ENCODE measurements at regions not wholly inside any gene's neighbourhood (a gene's known extent, or its start where the extent isn't known, plus 50 kb on each side); places are given as distances from the start of the nearest gene placed in this dataset.

- Histone ChIP-seq H3K4me1 (peaks cover 5% of the 10 kb centered on the region), H3K4me3 (ENCODE audit: low read depth, low read length) (no peak overlapping the region), H3K36me3 (peaks cover 89% of the 10 kb centered on the region), H3K9me3 (no peaks in the 10 kb centered on the region), H3K27me3 (no peaks in the 10 kb centered on the region)
- TF ChIP-seq CTCF (IDR thresholded peaks at IDR 0.05; ENCODE audit: low read depth, low read length), result no peak
- no peak for DNase-seq
These were observed 136.9 kb downstream of the RWDD3 start for GRCh38 chr1:95370691-95371562.

- Histone ChIP-seq H3K36me3 (peaks cover 89% of the 10 kb centered on the region), H3K4me1 (peaks cover 5% of the 10 kb centered on the region), H3K9me3 (no peaks in the 10 kb centered on the region), H3K27me3 (no peaks in the 10 kb centered on the region), H3K4me3 (ENCODE audit: low read depth, low read length) (no peak overlapping the region)
- DNase-seq, result no peak
- TF ChIP-seq CTCF (IDR thresholded peaks at IDR 0.05; ENCODE audit: low read depth, low read length), result no peak
These were observed 137.8 kb downstream of the RWDD3 start for GRCh38 chr1:95371666-95372282.

- Histone ChIP-seq H3K4me3 (ENCODE audit: low read depth, low read length) (peak overlapping the region; percentile 90), H3K9me3 (no peaks in the 10 kb centered on the region), H3K27me3 (no peaks in the 10 kb centered on the region), H3K4me1 (peaks cover 5% of the 10 kb centered on the region), H3K36me3 (peaks cover 96% of the 10 kb centered on the region)
- no peak for DNase-seq
- TF ChIP-seq CTCF (IDR thresholded peaks at IDR 0.05; ENCODE audit: low read depth, low read length), result no peak
These were observed 141.2 kb downstream of the RWDD3 start for GRCh38 chr1:95375174-95375573.

GRCh38 chr1:95380909-95381308 lies 146.9 kb downstream of the RWDD3 start:
- Histone ChIP-seq H3K4me3 (ENCODE audit: low read depth, low read length) (peak overlapping the region; percentile 90), H3K27me3 (no peaks in the 10 kb centered on the region), H3K9me3 (no peaks in the 10 kb centered on the region), H3K36me3 (peaks cover 44% of the 10 kb centered on the region), H3K4me1 (peaks cover 14% of the 10 kb centered on the region)
- DNase-seq, result peak; percentile 79
- no peak for TF ChIP-seq CTCF (IDR thresholded peaks at IDR 0.05; ENCODE audit: low read depth, low read length)

GRCh38 chr1:95382000-95382786 lies 148.2 kb downstream of the RWDD3 start:
- Histone ChIP-seq H3K9me3 (no peaks in the 10 kb centered on the region), H3K4me3 (ENCODE audit: low read depth, low read length) (peak overlapping the region; percentile 90), H3K27me3 (no peaks in the 10 kb centered on the region), H3K36me3 (peaks cover 31% of the 10 kb centered on the region), H3K4me1 (peaks cover 26% of the 10 kb centered on the region)
- TF ChIP-seq CTCF (IDR thresholded peaks at IDR 0.05; ENCODE audit: low read depth, low read length), result no peak
- DNase-seq, result peak; percentile 70
